Breast epithelium (tissue), 4 donors: ENCODE measurements at regions not wholly inside any gene's neighbourhood (a gene's known extent, or its start where the extent isn't known, plus 50 kb on each side); places are given as distances from the start of the nearest gene placed in this dataset.

Experiments used
- DNase-seq, 2 donors: peaks; one replicate each; pipeline ENCODE4 v3.0.0-alpha.2; 2019; ENCODE audit warnings: low spot score in 2 of 2
- H3K27ac ChIP-seq, 2 donors: fragments of 200-600 bp; sonication (generic) in 1 of 2; one replicate each; pipeline ENCODE4 v1.5.1; 2016 to 2019; ENCODE audit warnings: mild to moderate bottlenecking in 1 of 2
- H3K27me3 ChIP-seq, 2 donors: fragments of 200-600 bp; sonication (generic) in 1 of 2; one replicate each; pipeline versions ENCODE4 v1.5.1 to v1.6.0; 2017 to 2019; ENCODE audit warnings: control low read depth in 1 of 2, mild to moderate bottlenecking in 1 of 2
- H3K36me3 ChIP-seq: fragments of 200-600 bp; one replicate; pipeline ENCODE4 v1.5.1; 2019
- H3K4me1 ChIP-seq, 2 donors: fragments of 200-600 bp; sonication (generic); one replicate each; pipeline ENCODE4 v1.5.1; 2016 to 2019; ENCODE audit warnings: control low read depth in 1 of 2
- H3K4me3 ChIP-seq, 3 donors: fragments of 200-600 bp; sonication (generic); 1 replicate in 2 of 3; 2 replicates in 1 of 3; pipeline ENCODE4 v1.5.1; 2016 to 2019; ENCODE audit warnings: mild to moderate bottlenecking in 3 of 3, moderate library complexity in 2 of 3
- H3K9me3 ChIP-seq, 2 donors: fragments of 200-600 bp; sonication (generic) in 1 of 2; one replicate each; pipeline ENCODE4 v1.5.1; 2016 to 2019; ENCODE audit warnings: control low read depth in 1 of 2
- POLR2A ChIP-seq: fragments of 450-650 bp; IDR thresholded peaks from one replicate; pipeline ENCODE4 v1.6.1; 2016; ENCODE audit warnings: antibody characterized with exemption, mild to moderate bottlenecking, moderate library complexity
- POLR2AphosphoS5 ChIP-seq, 3 donors: sonication (generic); formaldehyde crosslinking; IDR thresholded peaks; one replicate each; pipeline ENCODE4 v1.6.1; 2017; ENCODE audit warnings: antibody characterized with exemption in 3 of 3
- intact Hi-C: fragments of 100-400 bp; cut with DNase I; formaldehyde crosslinking; loops from one replicate; pipeline ENCODE4 v1.15.1; 2023; ENCODE audit warnings: low total_unique reads
- TF ChIP-seq, protein P1 (sequence below), 3 donors: fragments of 450-650 bp; IDR thresholded peaks; one replicate each; pipeline ENCODE4 v1.5.1; 2016 to 2017; ENCODE audit warnings: antibody characterized with exemption in 3 of 3, mild to moderate bottlenecking in 3 of 3, moderate library complexity in 3 of 3

DNA sequence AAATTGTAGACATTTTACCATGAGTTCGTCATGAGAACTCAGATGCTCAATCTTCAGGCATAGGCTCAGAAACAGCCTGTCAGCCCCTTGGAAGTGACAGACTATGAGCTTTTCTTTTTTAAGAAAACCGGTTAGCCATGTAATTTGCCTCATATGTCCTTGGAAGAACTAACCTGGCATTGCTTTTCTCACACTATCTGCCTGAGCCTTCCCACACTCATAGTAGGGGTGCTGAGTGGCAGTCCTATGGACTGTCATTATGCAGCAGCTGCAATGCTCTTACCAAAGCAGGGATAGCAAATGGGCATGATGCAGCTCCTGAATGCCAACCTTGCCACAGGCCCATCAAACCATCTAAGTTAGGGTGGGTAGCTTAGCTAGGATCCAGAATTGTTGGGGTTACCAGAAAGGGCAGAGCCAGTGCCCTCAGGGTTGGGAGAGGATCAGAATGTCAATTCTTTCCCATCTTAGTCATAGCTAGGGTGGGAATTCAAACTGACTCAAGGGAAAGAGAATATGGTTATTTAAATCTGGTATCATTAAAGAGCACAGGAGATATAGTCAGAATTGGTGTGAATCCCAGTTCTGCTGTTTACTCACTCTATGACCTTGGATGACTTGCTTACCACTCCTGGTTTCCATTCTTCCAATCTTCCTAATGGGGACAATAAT, 230.6 kb upstream of the CPEB2 start:
- H3K4me1 ChIP-seq, result no peaks in the 10 kb centered on the region
- H3K27ac ChIP-seq, result no peak overlapping the region
- TF ChIP-seq, protein P1, sequence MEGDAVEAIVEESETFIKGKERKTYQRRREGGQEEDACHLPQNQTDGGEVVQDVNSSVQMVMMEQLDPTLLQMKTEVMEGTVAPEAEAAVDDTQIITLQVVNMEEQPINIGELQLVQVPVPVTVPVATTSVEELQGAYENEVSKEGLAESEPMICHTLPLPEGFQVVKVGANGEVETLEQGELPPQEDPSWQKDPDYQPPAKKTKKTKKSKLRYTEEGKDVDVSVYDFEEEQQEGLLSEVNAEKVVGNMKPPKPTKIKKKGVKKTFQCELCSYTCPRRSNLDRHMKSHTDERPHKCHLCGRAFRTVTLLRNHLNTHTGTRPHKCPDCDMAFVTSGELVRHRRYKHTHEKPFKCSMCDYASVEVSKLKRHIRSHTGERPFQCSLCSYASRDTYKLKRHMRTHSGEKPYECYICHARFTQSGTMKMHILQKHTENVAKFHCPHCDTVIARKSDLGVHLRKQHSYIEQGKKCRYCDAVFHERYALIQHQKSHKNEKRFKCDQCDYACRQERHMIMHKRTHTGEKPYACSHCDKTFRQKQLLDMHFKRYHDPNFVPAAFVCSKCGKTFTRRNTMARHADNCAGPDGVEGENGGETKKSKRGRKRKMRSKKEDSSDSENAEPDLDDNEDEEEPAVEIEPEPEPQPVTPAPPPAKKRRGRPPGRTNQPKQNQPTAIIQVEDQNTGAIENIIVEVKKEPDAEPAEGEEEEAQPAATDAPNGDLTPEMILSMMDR (IDR thresholded peaks at IDR 0.05), result no peak
- TF ChIP-seq POLR2AphosphoS5 (IDR thresholded peaks at IDR 0.05) (no peak), POLR2A (no peak)
- intact Hi-C loops, result no loop called here
- no peaks in the 10 kb centered on the region for H3K36me3 ChIP-seq
- no peak for DNase-seq
- no peaks in the 10 kb centered on the region for H3K27me3 ChIP-seq
- no peaks in the 10 kb centered on the region for H3K9me3 ChIP-seq
- H3K4me3 ChIP-seq, result no peak overlapping the region

DNA sequence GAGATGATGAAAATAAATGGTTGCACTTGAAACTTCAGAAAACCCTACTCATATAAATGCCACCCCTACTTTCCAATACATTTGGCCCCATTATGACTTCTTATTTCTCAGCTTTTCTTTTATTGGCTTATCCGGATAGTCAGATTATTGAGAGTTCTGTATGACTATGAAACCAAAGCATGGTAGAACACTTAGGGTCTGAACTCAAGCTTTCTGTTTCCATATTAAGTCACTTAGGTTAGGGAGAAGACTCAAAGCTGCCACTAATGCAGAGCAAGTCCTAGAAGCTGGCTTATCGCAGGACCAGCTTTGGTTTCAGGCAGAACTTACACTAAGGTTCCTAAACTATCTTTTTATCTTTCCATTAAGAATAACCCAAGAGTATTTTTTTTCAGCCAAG, 229.9 kb upstream of the CPEB2 start:
- no peak for TF ChIP-seq POLR2A
- TF ChIP-seq, protein P1 (IDR thresholded peaks at IDR 0.05), result no peak
- no peak for TF ChIP-seq POLR2AphosphoS5 (IDR thresholded peaks at IDR 0.05)
- DNase-seq, result no peak
- no peaks in the 10 kb centered on the region for H3K4me1 ChIP-seq
- no peaks in the 10 kb centered on the region for H3K36me3 ChIP-seq
- intact Hi-C loops, result no loop called here
- H3K4me3 ChIP-seq, result no peak overlapping the region
- no peaks in the 10 kb centered on the region for H3K27me3 ChIP-seq
- H3K27ac ChIP-seq, result no peak overlapping the region
- H3K9me3 ChIP-seq, result no peaks in the 10 kb centered on the region

DNA sequence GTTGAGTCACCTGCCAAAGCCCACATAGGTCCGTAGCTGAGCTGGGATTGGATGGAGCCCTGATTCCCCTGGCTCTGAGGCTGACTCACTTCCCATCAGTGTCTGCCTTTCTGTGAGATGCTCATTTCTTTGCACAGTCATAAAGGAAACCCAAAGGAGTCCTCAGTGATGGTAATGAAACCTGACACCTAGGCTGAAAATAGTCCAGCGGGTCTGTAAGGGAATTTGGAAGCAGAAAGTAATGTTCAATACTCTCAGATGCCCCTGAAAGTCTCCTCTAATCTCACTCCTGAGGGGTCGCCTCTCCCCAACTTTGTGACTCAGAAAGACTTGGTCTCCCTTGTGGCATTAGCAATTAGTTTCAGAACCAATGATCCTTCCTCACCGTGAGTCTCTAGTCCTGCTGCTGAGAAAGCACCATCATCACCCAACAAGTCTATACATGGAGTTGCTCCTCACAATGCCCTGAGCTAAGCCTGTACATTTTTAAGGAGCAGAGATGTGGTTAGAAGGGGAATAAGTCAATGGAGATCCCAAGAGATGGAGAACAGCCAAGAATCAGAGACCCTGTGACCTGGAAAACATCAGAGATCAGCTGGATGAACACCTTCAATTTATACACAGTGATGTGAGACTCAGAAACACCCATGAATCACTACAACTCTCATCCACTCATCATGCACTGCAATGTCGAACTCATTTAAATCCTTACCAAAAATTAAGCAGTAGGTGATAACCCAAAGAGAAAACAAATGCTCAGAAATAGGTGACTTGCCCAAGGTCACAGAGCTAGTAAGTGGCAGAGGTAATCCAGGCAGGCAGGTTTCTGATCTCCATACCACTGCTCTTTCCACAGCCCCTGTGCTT, 219.0 kb upstream of the CPEB2 start:
- no peak overlapping the region for H3K27ac ChIP-seq
- intact Hi-C loops, result no loop called here
- no peaks in the 10 kb centered on the region for H3K9me3 ChIP-seq
- no peaks in the 10 kb centered on the region for H3K36me3 ChIP-seq
- no peaks in the 10 kb centered on the region for H3K4me1 ChIP-seq
- no peak overlapping the region for H3K4me3 ChIP-seq
- TF ChIP-seq POLR2AphosphoS5 (IDR thresholded peaks at IDR 0.05), result no peak
- TF ChIP-seq, protein P1 (IDR thresholded peaks at IDR 0.05), result no peak
- no peak for TF ChIP-seq POLR2A
- no peak for DNase-seq
- H3K27me3 ChIP-seq, result no peaks in the 10 kb centered on the region

DNA sequence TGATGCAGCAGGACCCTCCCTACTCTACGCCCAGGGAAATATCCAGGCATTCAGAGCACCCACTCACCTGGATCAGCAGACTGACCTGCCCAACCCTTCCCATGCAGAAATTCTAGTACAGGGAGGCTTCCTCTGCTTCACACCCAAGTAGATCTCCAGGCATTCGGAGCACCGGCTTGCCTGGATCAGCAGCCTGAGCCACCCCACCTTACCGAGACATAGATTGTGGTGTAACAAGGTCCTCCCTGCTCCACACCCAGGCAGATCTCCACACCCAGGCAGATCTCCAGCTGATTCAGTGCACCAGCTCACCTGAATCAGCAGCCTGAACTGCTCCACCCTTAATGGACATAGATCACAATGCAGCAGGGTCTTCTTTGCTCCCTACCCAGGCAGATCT, 215.1 kb upstream of the CPEB2 start:
- Histone ChIP-seq H3K4me3 (no peak overlapping the region), H3K36me3 (no peaks in the 10 kb centered on the region), H3K9me3 (peaks cover 0 to 6% of the 10 kb centered on the region in 2 donors), H3K27me3 (no peaks in the 10 kb centered on the region), H3K27ac (no peak overlapping the region), H3K4me1 (no peaks in the 10 kb centered on the region)
- intact Hi-C loops, result no loop called here
- TF ChIP-seq, protein P1 (IDR thresholded peaks at IDR 0.05), result no peak
- TF ChIP-seq POLR2AphosphoS5 (IDR thresholded peaks at IDR 0.05), result no peak
- no peak for TF ChIP-seq POLR2A
- no peak for DNase-seq

DNA sequence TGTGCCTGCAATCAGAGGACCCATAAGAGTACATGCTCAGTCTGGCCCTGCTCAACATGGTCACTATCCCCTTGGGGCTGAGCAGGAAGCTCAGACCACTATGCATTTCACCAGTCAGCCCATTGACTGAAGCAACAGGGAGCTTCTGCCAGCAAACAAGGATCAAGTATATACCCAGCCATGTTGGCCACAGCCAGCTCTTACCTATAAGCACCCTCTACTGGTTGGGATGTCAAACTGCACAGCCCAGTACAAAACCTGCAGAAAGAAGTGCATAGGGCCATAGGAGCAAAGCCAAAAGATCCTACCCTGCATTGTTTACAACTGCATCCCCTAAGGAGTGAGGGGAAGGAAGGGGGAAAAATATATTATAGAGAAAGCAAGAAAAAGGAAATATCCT, 214.4 kb upstream of the CPEB2 start:
- H3K27me3 ChIP-seq, result no peaks in the 10 kb centered on the region
- intact Hi-C loops, result no loop called here
- DNase-seq, result no peak

More for the DNA sequence above, 214.4 kb upstream of the CPEB2 start:
- H3K36me3 ChIP-seq, result no peaks in the 10 kb centered on the region
- H3K4me1 ChIP-seq, result no peaks in the 10 kb centered on the region
- TF ChIP-seq POLR2A, result no peak
- TF ChIP-seq, protein P1 (IDR thresholded peaks at IDR 0.05), result no peak
- no peak for TF ChIP-seq POLR2AphosphoS5 (IDR thresholded peaks at IDR 0.05)
- H3K9me3 ChIP-seq, result peaks cover 0 to 6% of the 10 kb centered on the region in 2 donors
- no peak overlapping the region for H3K27ac ChIP-seq
- H3K4me3 ChIP-seq, result no peak overlapping the region
